MCF 10A (cell line): ENCODE measurements at regions not wholly inside any gene's neighbourhood (a gene's known extent, or its start where the extent isn't known, plus 50 kb on each side); places are given as distances from the start of the nearest gene placed in this dataset.

Experiments used
- BruUV-seq: library from RNA; stranded (reverse); fragments of 400-500 nt; replicated peaks from 2 replicates; lab custom pipeline; 2021; lab: Mats Ljungman, UMichigan
- CTCF ChIA-PET: fragments of 300-600 bp; sonication (Branson Sonifier 250); formaldehyde crosslinking; extraction: SDS; loops from one replicate; lab custom pipeline; 2021; ENCODE audit warnings: antibody characterized with exemption, inconsistent platforms; lab: Yijun Ruan, JAX
- POLR2A ChIA-PET: fragments of 300-600, 350-650 bp; sonication (Branson Sonifier 250); formaldehyde crosslinking; extraction: SDS; loops from one replicate; lab custom pipeline; 2020; ENCODE audit warnings: antibody characterized with exemption, inconsistent platforms; lab: Yijun Ruan, JAX
- DNase-seq: peaks from one replicate; pipeline ENCODE4 v3.0.0-alpha.2; 2018; ENCODE audit not compliant: unreplicated experiment
- H3K27ac Mint-ChIP-seq: one replicate; pipeline ENCODE4 v1.8.0; 2022; ENCODE audit warnings: mild to moderate bottlenecking, low read depth, mixed read lengths; ENCODE audit not compliant: unreplicated experiment
- H3K27me3 Mint-ChIP-seq: one replicate; pipeline ENCODE4 v1.8.0; 2022; ENCODE audit warnings: mixed read lengths; ENCODE audit not compliant: insufficient read depth, unreplicated experiment
- H3K36me3 Mint-ChIP-seq: one replicate; pipeline ENCODE4 v1.8.0; 2022; ENCODE audit warnings: mild to moderate bottlenecking, moderate library complexity, mixed read lengths; ENCODE audit not compliant: insufficient read depth, unreplicated experiment
- H3K4me1 Mint-ChIP-seq: one replicate; pipeline ENCODE4 v1.8.0; 2022; ENCODE audit warnings: mixed read lengths; ENCODE audit not compliant: insufficient read depth, unreplicated experiment
- H3K4me3 Mint-ChIP-seq: one replicate; pipeline ENCODE4 v1.8.0; 2022; ENCODE audit warnings: mild to moderate bottlenecking, moderate library complexity, mixed read lengths; ENCODE audit not compliant: unreplicated experiment
- H3K9me3 Mint-ChIP-seq: one replicate; pipeline ENCODE4 v1.8.0; 2022; ENCODE audit warnings: mixed read lengths; ENCODE audit not compliant: unreplicated experiment
- intact Hi-C: fragments of 100-400 bp; cut with micrococcal nuclease; formaldehyde crosslinking; loops from 2 replicates; pipeline ENCODE4 v1.14.1; 2022
- TF ChIP-seq, protein P1 (sequence below): fragments of 200-600 bp; IDR thresholded peaks from one replicate; pipeline ENCODE4 v1.8.0; 2022; ENCODE audit warnings: antibody characterized with exemption, mild to moderate bottlenecking; ENCODE audit not compliant: unreplicated experiment

DNA sequence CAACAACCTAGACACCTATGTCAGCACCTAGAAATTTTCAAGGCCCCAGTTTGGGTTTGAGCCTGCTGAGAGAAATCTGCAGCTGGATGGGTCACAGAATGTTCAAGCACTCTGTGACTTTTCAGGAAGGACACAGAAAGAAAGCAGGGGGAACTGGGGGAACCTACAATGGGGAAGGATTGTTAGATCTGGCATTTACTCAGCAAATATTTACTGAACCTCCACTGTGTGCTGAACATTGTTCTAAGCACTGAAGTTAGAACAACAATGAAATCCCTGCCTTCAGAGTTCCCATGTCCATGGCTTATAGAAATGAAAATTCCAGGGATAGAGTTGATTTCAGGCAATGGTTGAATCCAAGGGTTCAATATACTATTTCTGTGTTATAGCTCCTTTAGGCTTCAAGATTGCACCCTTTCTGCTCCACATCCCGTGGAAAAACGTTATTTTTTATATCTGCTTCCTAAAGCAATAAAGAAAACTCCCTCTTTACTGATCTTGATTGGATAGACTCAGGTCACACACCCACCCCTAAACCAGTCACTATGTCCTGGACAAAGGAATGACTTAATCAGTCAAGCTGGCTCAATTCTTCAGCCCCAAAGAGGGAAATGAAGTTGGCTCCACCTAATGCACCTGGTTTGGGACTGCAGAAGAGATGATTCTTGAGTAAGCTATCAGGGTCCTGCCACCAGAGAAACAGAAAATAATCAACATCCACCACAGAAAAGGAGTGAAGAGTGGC is 95.1 kb downstream of the OR5AK2 start:
- Mint-ChIP-seq H3K36me3 (no peaks in the 10 kb centered on the region), H3K9me3 (no peaks in the 10 kb centered on the region), H3K4me1 (no peaks in the 10 kb centered on the region), H3K27ac (no peak overlapping the region), H3K27me3 (no peaks in the 10 kb centered on the region), H3K4me3 (no peak overlapping the region)
- ChIA-PET POLR2A (interaction anchor here (0.8 to 1.3 kb wide), 2 partner anchors 9 to 11 kb away, joined by 5 to 6 read pairs; no protein-coding TSS in a partner anchor), CTCF (interaction anchor here (0.7 kb wide), 1 partner anchor 167 kb away, joined by 3 read pairs; no protein-coding TSS in a partner anchor)
- intact Hi-C loops = loop anchor here (2.0 kb wide), 1 partner anchor 243 kb away; no protein-coding TSS in a partner anchor
- DNase-seq = no peak
- TF ChIP-seq, protein P1, sequence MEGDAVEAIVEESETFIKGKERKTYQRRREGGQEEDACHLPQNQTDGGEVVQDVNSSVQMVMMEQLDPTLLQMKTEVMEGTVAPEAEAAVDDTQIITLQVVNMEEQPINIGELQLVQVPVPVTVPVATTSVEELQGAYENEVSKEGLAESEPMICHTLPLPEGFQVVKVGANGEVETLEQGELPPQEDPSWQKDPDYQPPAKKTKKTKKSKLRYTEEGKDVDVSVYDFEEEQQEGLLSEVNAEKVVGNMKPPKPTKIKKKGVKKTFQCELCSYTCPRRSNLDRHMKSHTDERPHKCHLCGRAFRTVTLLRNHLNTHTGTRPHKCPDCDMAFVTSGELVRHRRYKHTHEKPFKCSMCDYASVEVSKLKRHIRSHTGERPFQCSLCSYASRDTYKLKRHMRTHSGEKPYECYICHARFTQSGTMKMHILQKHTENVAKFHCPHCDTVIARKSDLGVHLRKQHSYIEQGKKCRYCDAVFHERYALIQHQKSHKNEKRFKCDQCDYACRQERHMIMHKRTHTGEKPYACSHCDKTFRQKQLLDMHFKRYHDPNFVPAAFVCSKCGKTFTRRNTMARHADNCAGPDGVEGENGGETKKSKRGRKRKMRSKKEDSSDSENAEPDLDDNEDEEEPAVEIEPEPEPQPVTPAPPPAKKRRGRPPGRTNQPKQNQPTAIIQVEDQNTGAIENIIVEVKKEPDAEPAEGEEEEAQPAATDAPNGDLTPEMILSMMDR = no peak
- no TSS peak for BruUV-seq

DNA sequence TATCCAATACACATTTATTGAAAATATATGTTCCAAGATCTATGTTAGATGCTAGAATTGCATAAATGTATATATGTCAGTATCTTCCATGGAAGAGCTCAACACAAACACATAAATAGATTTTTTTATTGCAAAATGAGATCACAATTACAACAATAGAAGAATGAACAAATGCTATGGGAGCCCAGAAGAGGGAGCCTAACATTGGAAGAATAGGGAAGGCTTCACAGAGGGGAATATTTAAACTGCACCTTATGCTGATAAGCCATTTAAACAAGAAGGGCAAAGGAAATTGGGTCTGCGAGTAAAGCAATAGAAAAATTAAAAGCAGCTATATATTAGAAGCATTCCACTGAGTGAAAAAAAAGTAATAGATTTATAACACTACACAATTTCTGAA is 96.1 kb upstream of the LRRC55 start:
- TF ChIP-seq, protein P1 = no peak
- POLR2A ChIA-PET = interaction anchor here (0.7 kb wide), 2 partner anchors 165 to 238 kb away, joined by 3 to 4 read pairs; no protein-coding TSS in a partner anchor
- intact Hi-C loops = loop anchor here (2.0 kb wide), 1 partner anchor 245 kb away; no protein-coding TSS in a partner anchor
- Mint-ChIP-seq H3K9me3 (no peaks in the 10 kb centered on the region), H3K27ac (no peak overlapping the region), H3K27me3 (no peaks in the 10 kb centered on the region), H3K36me3 (no peaks in the 10 kb centered on the region), H3K4me3 (no peak overlapping the region), H3K4me1 (no peaks in the 10 kb centered on the region)
- BruUV-seq = no TSS peak
- no peak for DNase-seq
- CTCF ChIA-PET = interaction anchor here (0.6 to 1.3 kb wide), 6 partner anchors 10 to 269 kb away, joined by 3 to 5 read pairs (median 3); no protein-coding TSS in a partner anchor

DNA sequence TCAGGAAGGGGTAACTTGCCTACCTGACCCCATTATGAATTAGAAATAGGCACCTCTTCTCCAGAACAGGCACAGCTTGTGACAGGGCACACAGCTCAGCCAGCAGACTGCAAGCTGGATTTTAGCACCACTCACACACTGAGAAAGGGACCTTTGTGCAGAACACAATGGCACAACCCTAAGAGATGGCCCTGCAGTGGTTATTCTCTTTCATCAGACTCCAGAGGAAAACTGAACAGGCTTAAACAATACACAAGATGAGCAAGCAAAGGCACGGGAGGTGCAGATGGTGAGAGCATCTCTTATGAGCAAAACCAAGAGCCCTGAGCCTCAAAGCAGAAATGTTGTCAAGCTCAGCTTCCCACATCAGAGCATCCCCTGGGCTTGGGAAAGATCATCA is 93.8 kb upstream of the LRRC55 start:
- Mint-ChIP-seq H3K4me3 (no peak overlapping the region), H3K27ac (no peak overlapping the region), H3K27me3 (no peaks in the 10 kb centered on the region), H3K4me1 (no peaks in the 10 kb centered on the region), H3K9me3 (no peaks in the 10 kb centered on the region), H3K36me3 (no peaks in the 10 kb centered on the region)
- POLR2A ChIA-PET = no interaction called here
- DNase-seq = no peak
- CTCF ChIA-PET = interaction anchor here (0.7 to 2.3 kb wide), 3 partner anchors 11 to 161 kb away, joined by 3 to 11 read pairs (median 6); no protein-coding TSS in a partner anchor
- BruUV-seq = no TSS peak
- intact Hi-C loops = no loop called here
- TF ChIP-seq, protein P1 = no peak

DNA sequence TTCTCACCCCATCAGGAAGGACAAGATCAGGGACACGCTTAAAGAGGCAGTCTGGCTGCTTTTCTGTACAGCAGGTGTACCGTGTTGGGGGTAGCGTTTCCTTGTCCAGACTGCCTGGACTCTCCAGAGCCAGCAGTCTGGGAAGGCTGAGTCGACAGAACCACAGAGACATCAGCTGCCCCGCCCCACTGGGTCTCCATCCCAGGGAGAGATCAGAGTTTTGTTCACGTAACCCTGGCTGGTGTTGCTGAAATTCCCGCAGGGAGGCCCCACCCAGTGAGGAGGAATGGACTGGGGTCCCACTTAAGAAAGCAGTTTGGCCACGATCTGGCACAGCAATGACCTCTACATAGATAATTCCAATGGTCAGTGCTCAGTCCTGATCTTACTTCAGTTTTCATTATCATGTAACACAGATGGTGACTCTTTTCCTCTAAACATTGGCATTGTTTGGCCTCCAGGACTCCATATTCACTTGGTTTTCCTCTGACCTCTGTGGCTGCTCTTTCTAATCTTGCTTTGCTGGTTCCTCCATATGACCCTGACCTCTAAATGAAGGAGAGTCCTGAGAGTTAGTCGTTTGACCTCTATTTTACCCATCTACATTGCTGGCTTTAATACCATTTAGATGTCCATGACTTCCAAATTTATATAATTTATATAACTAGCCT is 89.6 kb upstream of the LRRC55 start:
- H3K27me3 Mint-ChIP-seq = no peaks in the 10 kb centered on the region
- TF ChIP-seq, protein P1 = no peak
- CTCF ChIA-PET = no interaction called here
- BruUV-seq = no TSS peak
- no peak overlapping the region for H3K27ac Mint-ChIP-seq
- no peaks in the 10 kb centered on the region for H3K9me3 Mint-ChIP-seq
- H3K4me3 Mint-ChIP-seq = no peak overlapping the region
- no peaks in the 10 kb centered on the region for H3K4me1 Mint-ChIP-seq
- DNase-seq = no peak
- H3K36me3 Mint-ChIP-seq = no peaks in the 10 kb centered on the region
- POLR2A ChIA-PET = no interaction called here
- intact Hi-C loops = no loop called here
